HG02588 (cell line): ENCODE measurements at regions not wholly inside any gene's neighbourhood (a gene's known extent, or its start where the extent isn't known, plus 50 kb on each side); places are given as distances from the start of the nearest gene placed in this dataset.

Source experiments
- ATAC-seq: cut with Tn5 transposase; IDR thresholded peaks from one replicate; pipeline ENCODE4 v1.9.1; 2021; ENCODE audit warnings: mild to moderate bottlenecking, moderate library complexity; ENCODE audit not compliant: unreplicated experiment

DNA sequence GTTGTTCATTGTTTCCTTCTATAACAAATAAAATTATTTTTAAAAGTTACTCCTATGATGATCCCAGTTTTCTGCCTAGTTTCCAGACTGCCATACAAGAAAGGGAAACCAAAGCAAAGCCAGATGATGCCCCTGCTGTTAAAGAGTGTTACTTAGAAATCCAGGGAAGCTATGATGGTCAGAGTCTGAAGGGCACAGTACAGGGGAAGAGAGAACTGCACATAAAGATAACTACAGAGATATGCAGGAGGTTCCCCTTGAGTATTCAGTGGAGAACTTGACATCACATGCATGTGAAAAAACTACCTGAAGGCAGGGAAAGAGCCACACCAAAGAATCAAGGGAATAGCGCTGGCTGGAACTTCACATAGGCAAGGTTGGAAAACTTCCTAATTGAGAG lies 494.2 kb upstream of the FSTL5 start:
- ATAC-seq = no peak

DNA sequence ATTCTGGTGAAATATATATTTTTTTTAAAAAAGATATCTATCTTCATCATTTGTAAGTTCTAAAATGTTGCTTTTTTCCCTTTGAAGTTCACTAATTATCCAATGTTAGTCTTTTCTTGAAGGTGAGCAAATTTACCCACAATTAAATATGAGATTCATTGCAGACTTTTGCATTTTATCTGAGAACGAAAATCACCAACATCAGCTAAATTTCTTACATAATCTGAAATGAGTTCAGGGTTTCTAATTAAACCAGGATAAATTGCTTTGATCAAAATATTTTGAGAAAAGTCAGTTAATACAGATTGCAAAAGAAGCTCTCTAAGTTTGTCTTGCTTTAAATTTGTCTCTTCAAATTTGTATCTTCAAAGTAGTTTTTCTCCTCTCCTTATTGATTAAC lies 486.4 kb upstream of the FSTL5 start:
- no peak for ATAC-seq

DNA sequence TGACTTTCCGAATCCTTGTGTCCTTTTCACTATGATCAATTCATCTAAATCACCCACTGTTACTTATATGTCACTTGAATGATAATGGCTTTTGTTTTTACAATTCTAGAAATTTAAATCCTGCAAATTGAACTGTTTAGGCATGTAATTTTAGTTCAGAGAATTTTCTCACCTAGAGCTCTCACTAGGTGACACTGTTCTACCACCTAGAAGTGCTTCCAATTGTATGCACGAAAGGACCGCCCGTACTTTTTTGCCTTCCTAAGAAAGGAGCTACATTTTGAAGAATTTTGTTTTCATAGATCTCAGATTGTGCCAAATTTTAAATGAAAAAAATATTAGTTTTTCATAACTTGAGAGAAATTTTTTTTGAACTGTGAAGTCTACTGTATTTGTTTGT lies 481.6 kb upstream of the FSTL5 start:
- ATAC-seq = no peak

DNA sequence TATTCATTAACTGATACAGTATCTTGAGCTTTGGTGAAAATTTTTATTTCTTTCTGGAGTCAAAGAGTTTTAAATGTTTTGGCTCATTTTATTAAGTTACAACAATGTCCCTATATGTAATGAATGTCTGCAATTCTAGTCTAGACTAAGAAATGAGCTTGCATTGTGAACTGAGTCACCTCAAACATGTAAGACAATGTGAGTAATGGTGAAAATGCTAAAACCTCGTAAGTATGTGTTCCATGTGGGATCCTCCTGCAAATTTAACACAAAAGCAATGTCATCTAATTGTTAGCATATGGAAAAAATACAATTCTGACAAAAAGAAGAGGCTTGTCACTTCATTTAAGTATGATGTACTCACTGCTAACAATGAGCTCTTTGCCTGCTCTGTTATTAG lies 480.5 kb upstream of the FSTL5 start:
- no peak for ATAC-seq

DNA sequence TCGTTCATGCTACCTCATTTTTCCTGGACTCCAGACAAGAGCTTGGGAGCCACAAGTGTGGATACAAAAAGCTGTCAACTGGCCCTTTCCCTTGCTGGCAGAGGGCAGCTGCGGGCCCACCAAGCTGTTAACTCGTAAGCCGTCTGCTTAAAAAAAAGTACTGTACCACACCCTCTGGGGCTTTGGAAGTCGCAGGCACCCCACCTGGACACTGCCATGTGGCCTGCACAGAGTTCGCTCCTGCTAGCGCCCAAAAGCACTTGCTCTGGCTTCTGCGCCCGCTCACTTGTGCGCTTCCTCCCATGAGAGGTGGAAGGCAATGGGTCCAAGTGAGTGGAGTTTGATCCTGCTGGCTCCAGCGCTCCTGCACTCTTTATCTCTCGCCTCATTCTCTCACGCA lies 476.4 kb upstream of the FSTL5 start:
- ATAC-seq = no peak

DNA sequence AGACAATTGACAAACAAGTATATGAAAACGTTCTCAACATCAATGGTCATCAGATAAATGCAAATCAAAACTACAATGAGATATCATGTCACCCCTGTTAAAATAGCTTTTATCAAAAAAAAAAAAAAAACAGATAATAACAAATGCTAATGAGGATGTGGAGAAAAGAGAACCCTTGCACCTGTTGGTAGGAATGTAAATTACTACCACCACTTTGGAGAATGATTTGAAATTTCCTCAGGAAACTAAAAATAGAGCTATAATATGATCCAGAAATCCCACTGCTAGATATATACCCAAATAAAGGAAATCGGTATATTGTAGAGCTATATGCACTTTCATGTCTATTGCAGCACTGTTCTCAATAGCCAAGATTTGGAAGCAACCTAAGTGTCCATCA lies 470.6 kb upstream of the FSTL5 start:
- no peak for ATAC-seq

DNA sequence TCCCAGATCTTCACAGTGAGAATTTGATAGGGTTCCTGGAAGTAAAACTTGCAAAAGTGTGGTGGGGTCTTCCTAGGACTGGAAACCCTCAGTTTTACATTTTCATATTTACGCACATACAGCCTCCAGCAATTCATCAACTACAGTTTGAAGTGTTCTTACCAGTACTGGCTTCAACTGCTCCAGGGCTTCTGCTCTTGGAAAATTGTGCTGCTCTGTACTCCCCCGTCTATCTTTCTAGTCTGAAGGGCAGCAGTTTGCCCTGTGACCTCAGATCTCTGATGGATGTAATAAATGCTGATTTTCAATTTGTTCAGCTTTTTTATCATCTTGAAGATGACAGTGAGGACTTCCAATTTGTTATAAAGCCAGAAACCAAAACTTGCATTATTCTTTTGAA lies 458.9 kb upstream of the FSTL5 start:
- ATAC-seq = no peak

DNA sequence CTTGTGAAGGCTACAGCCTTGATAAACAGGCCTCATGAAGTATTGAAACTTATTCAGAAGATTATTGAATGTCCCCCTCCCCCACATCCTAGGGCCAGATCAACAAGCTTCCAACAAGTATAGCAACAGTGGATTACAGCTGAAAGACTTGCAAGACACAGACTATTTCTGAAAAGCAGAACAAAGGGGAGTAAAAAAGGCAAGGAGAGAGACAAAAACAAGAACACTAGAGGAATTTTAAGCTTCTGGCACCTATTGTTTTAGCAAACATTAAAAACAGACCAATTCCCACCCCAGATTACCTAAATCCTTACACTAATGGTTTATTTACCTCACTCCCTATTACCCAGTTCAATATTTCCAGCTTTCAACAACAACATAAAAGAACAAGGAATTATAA lies 446.3 kb upstream of the FSTL5 start:
- ATAC-seq = no peak

DNA sequence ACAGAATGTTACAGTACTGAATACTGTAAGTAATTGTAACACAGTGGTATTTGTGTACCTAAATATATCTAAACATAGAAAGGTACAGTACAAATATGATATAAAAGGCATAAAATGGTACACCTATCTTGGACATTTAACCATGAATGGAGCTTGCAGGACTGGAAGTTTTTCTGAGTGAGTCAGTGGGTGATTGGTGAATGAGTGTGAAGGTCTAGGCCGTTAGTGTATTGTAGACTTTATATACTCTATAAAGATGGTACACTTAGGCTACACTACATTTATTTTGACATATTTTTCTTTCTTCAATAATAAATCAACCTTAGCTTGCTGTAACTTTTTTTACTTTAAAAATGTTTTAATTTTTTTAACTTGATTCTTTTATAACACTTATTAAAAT lies 422.5 kb upstream of the FSTL5 start:
- no peak for ATAC-seq

DNA sequence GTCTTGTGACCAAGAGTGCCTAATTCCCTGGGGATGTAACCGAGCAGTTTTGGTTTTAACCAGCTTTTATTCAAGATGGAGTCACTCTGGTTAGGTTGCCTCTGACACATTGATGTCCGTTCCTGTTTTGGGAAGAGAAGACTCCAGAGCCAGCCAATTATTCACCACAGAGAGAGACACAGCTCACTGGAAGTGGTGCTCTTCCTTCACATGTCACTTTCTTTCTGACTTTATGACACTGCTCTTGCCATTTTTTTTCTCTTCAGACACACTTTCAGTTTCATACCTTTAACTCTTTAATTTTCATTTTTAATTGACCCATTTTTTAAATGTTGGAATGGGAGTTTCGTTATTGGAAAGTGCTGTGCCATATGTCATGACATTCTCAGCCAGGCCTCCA lies 418.4 kb upstream of the FSTL5 start:
- no peak for ATAC-seq

DNA sequence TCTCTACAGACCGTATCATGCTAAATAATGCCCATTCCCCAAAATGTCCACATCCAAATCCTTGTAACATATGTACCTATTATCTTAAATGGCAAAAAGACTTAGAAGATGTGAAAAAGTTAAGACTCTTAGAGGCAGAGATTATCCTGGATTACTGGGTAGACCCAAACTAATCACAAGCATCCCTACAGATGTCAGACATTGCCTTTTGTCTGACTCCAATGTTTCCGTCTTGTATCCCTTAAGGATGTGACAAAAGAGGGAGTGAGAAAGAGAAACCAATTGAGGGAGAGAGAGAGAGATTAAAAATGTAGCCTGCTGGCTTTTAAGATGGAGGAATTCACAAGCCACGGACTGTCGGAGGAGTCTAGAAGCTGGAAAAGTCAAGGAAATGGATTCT lies 401.9 kb upstream of the FSTL5 start:
- no peak for ATAC-seq

DNA sequence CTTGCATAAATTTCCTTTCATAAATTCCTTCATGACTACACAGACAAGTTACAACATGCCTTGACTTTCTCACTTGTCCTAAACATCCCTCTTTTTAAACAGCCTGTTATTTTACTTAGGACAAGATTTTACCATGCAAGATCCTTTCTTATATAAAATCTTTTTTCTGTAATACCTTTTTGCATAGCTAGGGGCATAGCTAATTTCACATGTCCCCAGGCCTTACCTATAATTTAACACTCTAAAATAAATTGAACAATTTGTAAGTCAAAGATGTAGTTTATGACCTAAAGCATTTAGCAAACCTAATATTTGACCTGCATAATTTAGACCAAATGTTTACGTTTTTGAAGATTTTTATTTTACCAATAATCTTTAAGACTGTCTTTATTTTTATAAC lies 396.3 kb upstream of the FSTL5 start:
- no peak for ATAC-seq

DNA sequence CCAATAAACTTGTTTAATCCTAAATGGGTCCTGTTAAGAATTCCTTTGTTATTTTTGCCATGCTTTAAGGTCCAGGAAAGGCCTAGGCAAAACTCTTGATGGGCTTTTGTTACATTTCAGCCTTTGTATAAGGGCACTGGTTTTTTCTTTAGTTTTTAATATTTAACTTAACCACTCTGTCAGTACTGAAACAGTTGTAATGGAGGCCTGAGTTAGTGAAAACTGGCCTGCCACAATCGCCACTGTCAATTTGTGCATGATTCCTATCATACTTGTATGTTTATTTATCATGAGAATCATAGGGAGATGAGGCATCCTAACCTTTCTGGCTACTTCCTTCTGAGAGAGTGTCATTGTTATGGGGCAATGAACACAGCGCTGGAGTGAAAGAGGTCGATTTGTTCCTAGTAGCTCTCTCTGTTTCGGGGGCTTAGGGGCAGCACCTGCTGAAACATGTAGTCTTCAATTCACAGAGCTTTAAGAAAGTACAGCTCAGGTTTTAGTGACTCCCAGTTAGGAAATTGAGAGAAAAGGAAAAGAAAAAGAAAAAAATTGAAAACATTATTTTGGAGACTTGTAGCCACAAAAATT lies 393.8 kb upstream of the FSTL5 start:
- ATAC-seq = no peak

DNA sequence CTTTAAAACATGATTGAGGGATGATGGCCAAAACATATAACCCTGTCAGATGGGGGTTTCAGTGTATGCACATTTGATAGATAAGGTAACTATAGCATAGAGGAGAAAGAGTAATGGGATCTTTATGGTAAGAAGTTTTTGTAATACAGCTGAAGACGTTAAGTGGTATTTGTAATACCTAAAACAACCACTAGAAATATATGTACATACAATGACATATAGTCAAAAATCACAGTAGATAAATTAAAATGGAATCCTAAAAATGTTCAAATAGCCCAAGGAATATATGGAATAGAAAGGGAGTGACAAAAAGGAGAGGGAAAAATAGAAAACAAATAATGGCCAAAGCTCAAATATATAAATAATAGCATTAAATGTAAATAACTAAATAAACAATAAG lies 371.3 kb upstream of the FSTL5 start:
- ATAC-seq = no peak

DNA sequence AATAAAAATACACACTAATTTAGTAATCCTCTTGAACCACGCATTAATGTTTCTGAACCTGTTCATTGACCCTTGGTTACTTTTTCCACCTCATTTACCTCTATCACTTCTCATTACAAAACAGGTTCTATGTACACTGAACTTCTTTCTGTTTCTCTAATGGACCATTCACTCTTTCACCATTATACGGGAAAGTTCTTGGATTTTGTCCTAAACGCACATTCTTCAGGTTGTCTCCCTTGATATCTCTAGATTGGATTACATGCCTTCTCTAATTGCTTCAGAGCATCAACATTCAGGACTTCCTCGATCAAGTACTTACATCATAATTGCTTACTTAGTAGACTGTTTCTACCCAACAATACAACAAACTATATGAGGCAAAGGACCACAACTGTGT lies 359.4 kb upstream of the FSTL5 start:
- ATAC-seq = no peak

DNA sequence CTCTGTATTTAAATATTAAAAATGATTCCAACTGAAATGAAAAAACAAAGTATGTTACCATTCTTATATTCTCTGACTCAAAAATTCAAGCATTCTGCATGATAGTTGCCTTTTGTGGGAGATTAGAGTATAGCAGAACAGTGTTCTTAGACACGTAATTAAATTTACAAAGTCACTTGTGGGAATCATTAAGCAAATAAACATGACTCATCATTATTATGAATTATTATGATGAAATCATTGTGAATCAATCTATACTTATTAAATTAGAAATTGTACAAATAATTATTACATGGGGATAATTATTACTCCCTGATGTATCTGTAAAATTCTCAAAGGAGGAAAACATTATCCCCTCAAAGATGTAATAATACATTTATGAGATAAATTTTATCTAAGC lies 358.9 kb upstream of the FSTL5 start:
- no peak for ATAC-seq

DNA sequence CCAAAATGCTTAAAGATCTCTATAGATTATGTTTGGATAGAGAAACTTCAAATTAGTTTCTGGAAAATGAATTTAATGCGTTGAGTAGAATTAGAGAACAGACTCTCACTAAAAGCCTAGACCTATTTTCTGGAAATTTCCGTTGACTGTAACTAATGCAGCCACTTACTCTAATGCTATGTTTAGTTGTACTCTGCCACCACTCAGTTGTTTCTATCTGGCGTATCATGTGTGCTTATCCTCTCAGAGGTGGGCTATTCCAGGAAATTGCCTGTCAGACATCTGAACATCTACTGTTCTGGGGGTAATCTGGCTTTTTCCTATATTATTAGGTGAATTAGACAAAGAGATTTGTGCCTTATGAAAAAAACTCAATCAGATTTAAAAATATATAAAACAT lies 347.1 kb upstream of the FSTL5 start:
- no peak for ATAC-seq

DNA sequence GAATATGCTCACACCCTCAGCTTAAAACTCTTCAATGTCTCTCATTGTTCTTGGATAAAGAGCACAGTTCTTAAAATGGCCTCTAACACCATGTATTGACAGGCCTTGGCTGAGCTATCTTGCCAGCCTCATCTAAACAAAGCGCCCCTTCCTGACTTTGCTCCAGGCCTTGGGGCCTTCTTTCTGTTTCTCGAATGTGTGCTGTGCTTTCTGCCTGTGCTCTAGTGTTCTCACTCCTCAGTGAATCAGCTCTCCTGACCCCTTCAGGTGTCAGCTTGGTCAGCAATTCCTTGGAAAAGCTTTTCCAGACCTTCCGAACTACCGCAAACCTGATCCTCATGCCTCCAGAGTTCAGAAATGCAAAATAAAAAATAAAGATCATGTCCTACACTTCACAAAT lies 346.3 kb upstream of the FSTL5 start:
- no peak for ATAC-seq

DNA sequence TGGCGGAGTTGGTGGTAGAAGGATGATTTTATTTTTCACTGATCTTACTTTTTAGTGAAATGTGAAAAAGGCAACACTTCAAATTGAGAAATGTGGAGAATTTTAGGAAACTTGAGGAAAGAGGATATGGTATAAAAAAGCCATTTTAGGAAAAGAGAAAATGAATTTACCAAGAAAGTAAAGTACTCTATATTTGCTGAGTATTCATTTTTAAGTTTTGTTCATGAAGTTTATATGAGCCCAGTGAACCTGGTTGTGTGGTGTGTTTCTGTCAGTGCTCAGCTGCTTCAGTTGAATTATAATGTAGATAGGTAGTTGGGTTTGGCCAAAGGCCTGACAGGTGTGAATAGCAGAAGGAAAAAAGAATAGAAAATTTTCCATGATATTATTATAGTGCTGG lies 345.5 kb upstream of the FSTL5 start:
- ATAC-seq = no peak

DNA sequence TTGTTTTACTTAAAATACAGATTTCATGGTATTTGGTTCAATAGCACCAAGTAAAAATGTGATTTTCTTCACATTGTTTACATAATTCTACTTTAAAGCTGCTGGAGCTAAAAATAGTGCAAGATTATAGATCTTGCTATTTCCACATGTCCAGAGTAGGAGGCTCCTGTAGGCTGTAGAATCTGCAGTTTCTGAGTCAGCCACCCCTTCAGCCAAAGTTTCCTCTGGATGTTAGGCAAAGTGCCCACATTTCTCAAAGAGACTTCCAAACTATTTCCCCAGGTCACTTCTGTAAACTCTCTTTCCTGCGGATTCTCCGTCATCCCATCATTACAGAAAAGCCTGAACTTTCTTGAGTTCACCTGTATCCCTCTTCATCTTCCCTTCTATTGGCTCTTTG lies 342.5 kb upstream of the FSTL5 start:
- no peak for ATAC-seq

DNA sequence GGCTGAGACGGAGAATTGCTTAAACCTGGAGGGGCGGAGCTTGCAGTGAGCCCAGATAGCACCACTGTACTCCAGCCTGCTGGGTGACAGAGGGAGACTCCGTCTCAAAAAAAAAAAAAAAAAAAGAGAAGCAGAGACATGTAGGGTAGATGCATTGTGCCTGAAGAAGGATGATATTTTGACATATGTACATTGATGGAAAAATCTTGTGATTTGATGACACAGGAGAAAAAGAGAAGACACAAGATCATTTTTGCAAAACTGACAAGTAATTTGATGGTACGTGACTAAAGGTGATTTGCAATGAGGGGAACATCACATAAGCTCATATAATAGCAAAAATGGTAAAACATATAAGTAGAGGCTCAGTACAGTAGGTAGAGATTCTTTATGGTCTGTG lies 340.1 kb upstream of the FSTL5 start:
- no peak for ATAC-seq

DNA sequence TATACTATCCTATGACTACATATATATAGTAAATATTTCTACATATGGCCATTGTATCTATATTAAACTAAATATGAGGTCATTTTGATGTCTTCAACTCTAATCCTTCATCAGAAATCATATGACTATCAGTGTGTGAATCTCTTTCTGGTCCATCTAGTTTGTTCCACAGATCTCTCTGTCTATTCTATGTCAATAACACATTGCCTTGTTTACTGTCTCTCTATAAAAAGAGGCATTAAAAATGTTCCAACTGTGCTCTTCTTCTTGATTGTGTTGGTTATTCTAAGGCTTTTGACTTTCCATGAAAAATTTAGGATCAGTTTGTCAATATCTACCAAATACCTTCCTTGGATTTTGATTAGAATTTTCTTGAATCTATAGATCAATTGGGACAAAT lies 338.3 kb upstream of the FSTL5 start:
- ATAC-seq = no peak

DNA sequence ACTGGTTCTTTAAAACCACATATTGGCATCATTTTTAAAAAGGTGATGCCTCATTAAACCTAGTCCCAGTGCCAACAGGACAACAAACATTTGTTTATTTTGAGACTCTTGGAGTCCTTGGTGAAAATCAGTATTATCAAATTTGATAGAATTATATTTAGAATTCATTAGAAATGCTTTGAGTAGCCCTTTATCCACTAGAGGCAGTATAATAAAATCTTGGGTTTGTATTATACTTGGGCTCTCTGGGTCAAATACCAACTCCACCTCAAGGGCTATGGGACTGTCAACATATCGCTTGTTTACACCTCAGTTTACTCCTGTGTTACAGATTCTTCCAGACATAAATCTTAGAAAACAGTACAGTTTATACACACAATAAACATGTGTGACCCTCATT lies 335.7 kb upstream of the FSTL5 start:
- ATAC-seq = no peak

DNA sequence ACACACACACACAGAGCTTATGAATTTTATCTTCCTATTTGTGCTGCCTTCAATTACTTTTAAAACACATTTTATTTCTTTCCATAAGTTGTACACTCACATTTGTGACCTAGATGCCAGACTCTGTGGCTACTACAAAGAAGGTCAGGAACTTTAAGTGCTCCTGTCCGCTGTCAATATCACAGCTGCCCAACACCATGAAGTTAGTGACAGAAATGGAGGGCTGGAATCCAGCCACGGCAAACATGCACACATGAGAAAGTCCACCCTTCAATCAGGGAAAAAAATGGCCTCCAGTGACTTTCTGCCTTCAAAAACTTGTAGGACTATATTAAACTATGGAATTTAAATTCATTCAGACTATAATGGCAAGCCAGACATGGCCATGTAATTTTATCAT lies 334.4 kb upstream of the FSTL5 start:
- no peak for ATAC-seq
